ENCODE measurements at regions not wholly inside any gene's neighbourhood (a gene's known extent, or its start where the extent isn't known, plus 50 kb on each side); places are given as distances from the start of the nearest gene placed in this dataset.

DNA sequence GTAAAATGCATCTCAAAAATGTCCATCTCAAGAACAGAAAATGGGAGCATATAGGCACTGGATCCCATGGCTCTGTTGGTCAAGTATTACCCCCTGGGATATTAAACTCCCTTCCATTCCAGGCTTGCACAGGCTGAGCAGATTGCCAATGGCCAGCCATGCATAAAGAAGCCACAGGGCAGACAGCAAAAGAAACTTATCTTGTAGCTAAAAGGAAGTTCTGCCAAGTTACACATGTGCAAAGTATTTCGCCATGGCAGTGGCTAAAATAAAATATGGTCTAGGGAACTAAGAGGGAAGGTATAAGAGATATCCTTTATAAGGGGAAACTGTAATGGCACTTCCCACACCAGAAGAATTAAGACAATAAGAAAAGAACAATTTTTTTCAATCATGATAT lies 415.6 kb upstream of the BTBD3 start:
- TF ChIP-seq, protein P1, sequence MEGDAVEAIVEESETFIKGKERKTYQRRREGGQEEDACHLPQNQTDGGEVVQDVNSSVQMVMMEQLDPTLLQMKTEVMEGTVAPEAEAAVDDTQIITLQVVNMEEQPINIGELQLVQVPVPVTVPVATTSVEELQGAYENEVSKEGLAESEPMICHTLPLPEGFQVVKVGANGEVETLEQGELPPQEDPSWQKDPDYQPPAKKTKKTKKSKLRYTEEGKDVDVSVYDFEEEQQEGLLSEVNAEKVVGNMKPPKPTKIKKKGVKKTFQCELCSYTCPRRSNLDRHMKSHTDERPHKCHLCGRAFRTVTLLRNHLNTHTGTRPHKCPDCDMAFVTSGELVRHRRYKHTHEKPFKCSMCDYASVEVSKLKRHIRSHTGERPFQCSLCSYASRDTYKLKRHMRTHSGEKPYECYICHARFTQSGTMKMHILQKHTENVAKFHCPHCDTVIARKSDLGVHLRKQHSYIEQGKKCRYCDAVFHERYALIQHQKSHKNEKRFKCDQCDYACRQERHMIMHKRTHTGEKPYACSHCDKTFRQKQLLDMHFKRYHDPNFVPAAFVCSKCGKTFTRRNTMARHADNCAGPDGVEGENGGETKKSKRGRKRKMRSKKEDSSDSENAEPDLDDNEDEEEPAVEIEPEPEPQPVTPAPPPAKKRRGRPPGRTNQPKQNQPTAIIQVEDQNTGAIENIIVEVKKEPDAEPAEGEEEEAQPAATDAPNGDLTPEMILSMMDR (IDR thresholded peaks at IDR 0.05; ENCODE audit: insufficient read depth, low read depth, low read length), result no peak
- no peak for TF ChIP-seq EZH2 (IDR thresholded peaks at IDR 0.05; ENCODE audit: insufficient read depth, low read length)
